Breast epithelium (tissue), 4 donors: ENCODE measurements at regions not wholly inside any gene's neighbourhood (a gene's known extent, or its start where the extent isn't known, plus 50 kb on each side); places are given as distances from the start of the nearest gene placed in this dataset.
"Not testable (repeated sequence)": the region's sequence is repeated elsewhere in the genome, so short reads cannot be mapped to it uniquely, and the experiment has no call there.

Experiments
- DNase-seq, 2 donors: peaks; one replicate each; pipeline ENCODE4 v3.0.0-alpha.2; 2019; ENCODE audit warnings: low spot score in 2 of 2
- H3K27ac ChIP-seq, 2 donors: fragments of 200-600 bp; sonication (generic) in 1 of 2; one replicate each; pipeline ENCODE4 v1.5.1; 2016 to 2019; ENCODE audit warnings: mild to moderate bottlenecking in 1 of 2
- H3K27me3 ChIP-seq, 2 donors: fragments of 200-600 bp; sonication (generic) in 1 of 2; one replicate each; pipeline versions ENCODE4 v1.5.1 to v1.6.0; 2017 to 2019; ENCODE audit warnings: control low read depth in 1 of 2, mild to moderate bottlenecking in 1 of 2
- H3K36me3 ChIP-seq: fragments of 200-600 bp; one replicate; pipeline ENCODE4 v1.5.1; 2019
- H3K4me1 ChIP-seq, 2 donors: fragments of 200-600 bp; sonication (generic); one replicate each; pipeline ENCODE4 v1.5.1; 2016 to 2019; ENCODE audit warnings: control low read depth in 1 of 2
- H3K4me3 ChIP-seq, 3 donors: fragments of 200-600 bp; sonication (generic); 1 replicate in 2 of 3; 2 replicates in 1 of 3; pipeline ENCODE4 v1.5.1; 2016 to 2019; ENCODE audit warnings: mild to moderate bottlenecking in 3 of 3, moderate library complexity in 2 of 3
- H3K9me3 ChIP-seq, 2 donors: fragments of 200-600 bp; sonication (generic) in 1 of 2; one replicate each; pipeline ENCODE4 v1.5.1; 2016 to 2019; ENCODE audit warnings: control low read depth in 1 of 2
- CTCF ChIP-seq, 3 donors: fragments of 450-650 bp; IDR thresholded peaks; one replicate each; pipeline ENCODE4 v1.5.1; 2016 to 2017; ENCODE audit warnings: antibody characterized with exemption in 3 of 3, mild to moderate bottlenecking in 3 of 3, moderate library complexity in 3 of 3
- POLR2A ChIP-seq: fragments of 450-650 bp; IDR thresholded peaks from one replicate; pipeline ENCODE4 v1.6.1; 2016; ENCODE audit warnings: antibody characterized with exemption, mild to moderate bottlenecking, moderate library complexity
- POLR2AphosphoS5 ChIP-seq, 3 donors: sonication (generic); formaldehyde crosslinking; IDR thresholded peaks; one replicate each; pipeline ENCODE4 v1.6.1; 2017; ENCODE audit warnings: antibody characterized with exemption in 3 of 3
- intact Hi-C: fragments of 100-400 bp; cut with DNase I; formaldehyde crosslinking; loops from one replicate; pipeline ENCODE4 v1.15.1; 2023; ENCODE audit warnings: low total_unique reads

GRCh38 chr1:209107535-209107934 lies 476.0 kb upstream of the CAMK1G start:
- intact Hi-C loops = no loop called here
- DNase-seq = no peak
- Histone ChIP-seq H3K27ac (no peak overlapping the region), H3K4me3 (no peak overlapping the region), H3K4me1 (no peaks in the 10 kb centered on the region), H3K36me3 (no peaks in the 10 kb centered on the region), H3K9me3 (no peaks in the 10 kb centered on the region), H3K27me3 (no peaks in the 10 kb centered on the region)
- TF ChIP-seq POLR2AphosphoS5 (IDR thresholded peaks at IDR 0.05) (no peak), CTCF (IDR thresholded peaks at IDR 0.05) (no peak), POLR2A (no peak)

- Histone ChIP-seq H3K36me3 (no peaks in the 10 kb centered on the region), H3K9me3 (no peaks in the 10 kb centered on the region), H3K27me3 (no peaks in the 10 kb centered on the region), H3K4me3 (no peak overlapping the region), H3K4me1 (no peaks in the 10 kb centered on the region), H3K27ac (no peak overlapping the region)
- TF ChIP-seq POLR2AphosphoS5 (IDR thresholded peaks at IDR 0.05) = no peak
- TF ChIP-seq CTCF (IDR thresholded peaks at IDR 0.05) = no peak
- no peak for TF ChIP-seq POLR2A
- intact Hi-C loops = no loop called here
- DNase-seq = no peak
Observed at GRCh38 chr1:209109001-209109785, 474.3 kb upstream of the CAMK1G start.

GRCh38 chr1:209113521-209113920 lies 470.0 kb upstream of the CAMK1G start:
- Histone ChIP-seq H3K27ac (no peak overlapping the region), H3K27me3 (no peaks in the 10 kb centered on the region), H3K9me3 (no peaks in the 10 kb centered on the region), H3K36me3 (no peaks in the 10 kb centered on the region), H3K4me1 (no peaks in the 10 kb centered on the region), H3K4me3 (no peak overlapping the region)
- DNase-seq = no peak
- no peak for TF ChIP-seq POLR2A
- no peak for TF ChIP-seq POLR2AphosphoS5 (IDR thresholded peaks at IDR 0.05)
- no peak for TF ChIP-seq CTCF (IDR thresholded peaks at IDR 0.05)
- intact Hi-C loops = no loop called here

DNA sequence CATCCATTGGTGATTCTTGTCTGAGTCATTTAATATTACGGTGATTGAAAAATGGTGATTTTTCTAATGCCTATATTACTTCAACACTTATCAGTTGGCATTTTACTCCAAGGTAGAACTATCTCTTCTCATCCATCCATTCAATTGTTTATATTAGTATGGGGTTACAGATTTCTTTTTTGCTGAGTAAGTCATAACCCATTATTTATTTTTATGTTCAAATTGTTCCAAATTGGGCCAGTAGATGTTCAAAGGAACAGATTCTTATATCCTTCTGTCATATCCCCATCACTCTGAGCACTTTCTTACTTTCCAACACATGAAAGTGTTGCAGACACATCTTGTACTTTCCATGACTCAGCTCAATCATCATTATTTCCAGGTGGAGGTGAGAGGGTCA lies 466.8 kb upstream of the CAMK1G start:
- H3K9me3 ChIP-seq = no peaks in the 10 kb centered on the region
- no peak overlapping the region for H3K27ac ChIP-seq
- intact Hi-C loops = no loop called here
- no peaks in the 10 kb centered on the region for H3K36me3 ChIP-seq
- DNase-seq = no peak
- no peak overlapping the region for H3K4me3 ChIP-seq
- H3K27me3 ChIP-seq = no peaks in the 10 kb centered on the region
- H3K4me1 ChIP-seq = no peaks in the 10 kb centered on the region
- TF ChIP-seq POLR2AphosphoS5 (IDR thresholded peaks at IDR 0.05) (no peak), POLR2A (no peak), CTCF (IDR thresholded peaks at IDR 0.05) (no peak)

DNA sequence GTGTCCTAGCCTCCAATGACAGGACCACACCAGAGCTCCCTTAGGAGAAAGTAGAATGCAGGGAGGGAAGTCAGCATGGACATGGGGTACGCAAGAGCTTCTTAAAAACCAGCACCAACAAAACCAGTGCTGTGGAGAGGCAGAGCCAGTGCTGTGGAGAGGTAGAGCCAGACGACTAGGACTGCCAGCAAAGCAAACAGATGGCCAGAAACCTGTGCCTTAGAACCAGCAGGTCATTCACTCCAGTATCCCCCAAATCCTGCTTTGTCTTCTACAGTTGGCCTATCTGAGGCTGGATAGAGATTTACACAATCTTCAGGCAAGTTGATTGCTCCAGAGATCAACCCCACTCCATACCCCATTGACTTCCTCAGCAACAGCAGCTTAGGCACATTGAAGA lies 459.9 kb upstream of the CAMK1G start:
- Histone ChIP-seq H3K4me3 (no peak overlapping the region), H3K9me3 (no peaks in the 10 kb centered on the region), H3K4me1 (no peaks in the 10 kb centered on the region), H3K27me3 (no peaks in the 10 kb centered on the region), H3K36me3 (no peaks in the 10 kb centered on the region), H3K27ac (no peak overlapping the region)
- no peak for TF ChIP-seq POLR2A
- intact Hi-C loops = no loop called here
- no peak for DNase-seq

- H3K27me3 ChIP-seq, H3K9me3 ChIP-seq, H3K4me1 ChIP-seq, H3K4me3 ChIP-seq, H3K36me3 ChIP-seq, intact Hi-C loops, DNase-seq, H3K27ac ChIP-seq: not testable (repeated sequence)
Observed at GRCh38 chr1:209129091-209129490, 454.4 kb upstream of the CAMK1G start.
